Neural progenitor cell (in vitro differentiated cells): ENCODE measurements at regions not wholly inside any gene's neighbourhood (a gene's known extent, or its start where the extent isn't known, plus 50 kb on each side); places are given as distances from the start of the nearest gene placed in this dataset.

ENCODE experiments used
- CTCF ChIP-seq: fragments of 200-600 bp; sonication (generic); IDR thresholded peaks from 2 replicates; pipeline ENCODE4 v1.5.1; 2017; ENCODE audit warnings: antibody characterized with exemption, mild to moderate bottlenecking
- EZH2 ChIP-seq: fragments of 200-600 bp; sonication (generic); IDR thresholded peaks from 2 replicates; pipeline ENCODE4 v1.6.1; 2017; ENCODE audit warnings: antibody characterized with exemption, mild to moderate bottlenecking, moderate library complexity
- EZH2phosphoT487 ChIP-seq: fragments of 200-600 bp; sonication (generic); IDR thresholded peaks from 2 replicates; pipeline ENCODE4 v1.6.1; 2017; ENCODE audit warnings: antibody characterized with exemption

DNA sequence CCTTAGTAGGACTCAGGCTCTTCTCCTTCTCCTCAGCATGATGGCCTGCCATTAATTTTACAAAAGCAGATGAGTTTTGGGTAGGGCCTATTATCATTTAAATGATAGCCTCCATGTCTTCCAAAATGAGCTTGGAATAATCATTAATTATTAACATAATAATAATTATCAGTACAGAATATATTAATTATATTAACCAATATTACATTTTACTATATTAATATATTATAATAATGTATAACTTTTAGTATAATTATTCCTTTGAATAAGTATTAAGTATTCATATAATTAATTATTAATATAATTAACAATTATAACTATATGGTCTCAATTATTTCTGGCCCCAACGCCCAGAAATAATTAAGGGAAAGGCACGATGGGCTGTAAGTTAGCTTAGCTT is 318.6 kb upstream of the ADGRL4 start:
- TF ChIP-seq CTCF (no peak), EZH2phosphoT487 (no peak), EZH2 (no peak)
